Inflammatory macrophage treated with lipopolysaccharide for 4 hours (primary cell): ENCODE measurements at regions not wholly inside any gene's neighbourhood (a gene's known extent, or its start where the extent isn't known, plus 50 kb on each side); places are given as distances from the start of the nearest gene placed in this dataset.

Source experiments
- DNase-seq: peaks from one replicate; pipeline ENCODE4 v3.0.0-alpha.2; 2020

- DNase-seq: no peak
Measured at GRCh38 chr15:97736748-97737147, 223.8 kb upstream of the ARRDC4 start.

- DNase-seq: peak; percentile 24
Measured at GRCh38 chr15:97745481-97746071, 214.9 kb upstream of the ARRDC4 start.

GRCh38 chr15:97747342-97747741 lies 213.2 kb upstream of the ARRDC4 start:
- no peak for DNase-seq

GRCh38 chr15:97748576-97748975 lies 211.9 kb upstream of the ARRDC4 start:
- DNase-seq: no peak

GRCh38 chr15:97750060-97750459 lies 210.4 kb upstream of the ARRDC4 start:
- no peak for DNase-seq

GRCh38 chr15:97755726-97756125 lies 204.8 kb upstream of the ARRDC4 start:
- no peak for DNase-seq

GRCh38 chr15:97759363-97759762 lies 201.1 kb upstream of the ARRDC4 start:
- DNase-seq: peak; percentile 6

- DNase-seq: no peak
Measured at GRCh38 chr15:97761110-97761509, 199.4 kb upstream of the ARRDC4 start.

- DNase-seq: no peak
Measured at GRCh38 chr15:97783240-97783639, 177.3 kb upstream of the ARRDC4 start.

- no peak for DNase-seq
Measured at GRCh38 chr15:97786741-97787140, 173.8 kb upstream of the ARRDC4 start.

- DNase-seq: no peak
Measured at GRCh38 chr15:97790180-97790579, 170.3 kb upstream of the ARRDC4 start.

GRCh38 chr15:97791824-97792792 lies 168.4 kb upstream of the ARRDC4 start:
- DNase-seq: no peak

- no peak for DNase-seq
Measured at GRCh38 chr15:97804950-97805349, 155.6 kb upstream of the ARRDC4 start.

- DNase-seq: no peak
Measured at GRCh38 chr15:97806766-97807165, 153.7 kb upstream of the ARRDC4 start.

- no peak for DNase-seq
Measured at GRCh38 chr15:97815835-97816234, 144.7 kb upstream of the ARRDC4 start.

- no peak for DNase-seq
Measured at GRCh38 chr15:97817276-97817890, 143.1 kb upstream of the ARRDC4 start.

- no peak for DNase-seq
Measured at GRCh38 chr15:97836003-97836402, 124.5 kb upstream of the ARRDC4 start.

GRCh38 chr15:97837896-97838295 lies 122.6 kb upstream of the ARRDC4 start:
- DNase-seq: no peak

GRCh38 chr15:97838606-97839210 lies 121.8 kb upstream of the ARRDC4 start:
- DNase-seq: no peak

GRCh38 chr15:97840501-97840900 lies 120.0 kb upstream of the ARRDC4 start:
- no peak for DNase-seq

- DNase-seq: no peak
Measured at GRCh38 chr15:97841558-97841957, 118.9 kb upstream of the ARRDC4 start.

- DNase-seq: no peak
Measured at GRCh38 chr15:97849183-97849582, 111.3 kb upstream of the ARRDC4 start.

GRCh38 chr15:97858296-97858695 lies 102.2 kb upstream of the ARRDC4 start:
- DNase-seq: no peak
